Fibroblast of skin of abdomen (primary cell): ENCODE measurements at regions not wholly inside any gene's neighbourhood (a gene's known extent, or its start where the extent isn't known, plus 50 kb on each side); places are given as distances from the start of the nearest gene placed in this dataset.

Experiments
- DNase-seq: peaks from one replicate; pipeline ENCODE4 v3.0.0-alpha.2; 2013

GRCh38 chr5:93883459-93883858, 142.1 kb upstream of the POU5F2 start:
- no peak for DNase-seq

DNA sequence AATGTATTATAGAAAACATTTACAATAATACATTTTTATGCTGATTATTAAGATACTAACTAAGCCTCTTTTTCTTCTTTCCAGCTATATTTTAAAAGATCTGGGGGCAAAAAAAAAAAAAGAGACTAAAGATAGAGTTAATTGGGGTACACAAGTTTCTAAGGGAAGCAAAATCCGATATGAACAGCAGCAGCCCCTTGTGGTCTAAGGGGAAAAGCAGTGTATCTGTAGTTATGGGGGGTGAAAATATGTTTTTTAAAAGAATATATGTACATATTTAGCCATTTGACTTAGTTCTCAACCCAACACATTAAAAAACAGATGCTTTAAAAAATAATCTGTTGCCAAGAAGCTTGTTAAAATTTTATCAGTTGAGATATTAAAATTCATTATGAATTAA, 134.3 kb upstream of the POU5F2 start:
- no peak for DNase-seq

- DNase-seq: no peak
Observed at GRCh38 chr5:93874491-93874890, 133.1 kb upstream of the POU5F2 start.

DNA sequence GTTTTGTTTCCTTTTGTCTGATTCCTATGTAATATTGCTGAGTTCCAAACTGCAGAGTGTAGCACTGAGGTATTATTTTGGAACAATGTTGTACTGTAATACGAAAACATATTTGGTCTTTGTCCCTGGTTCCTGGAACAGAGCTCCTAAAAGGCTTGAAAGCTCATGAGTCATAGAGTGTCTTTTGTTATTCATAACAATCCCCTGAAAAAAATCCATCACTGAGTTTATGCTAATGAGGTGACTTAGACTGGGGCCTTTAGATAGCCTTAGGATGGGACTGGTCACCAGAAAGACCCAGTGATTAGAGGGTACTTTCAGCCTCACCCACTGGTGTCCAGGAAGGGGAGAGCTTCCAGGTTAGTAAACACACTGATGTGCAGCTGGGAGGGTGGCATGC, 132.7 kb upstream of the POU5F2 start:
- DNase-seq: no peak

DNA sequence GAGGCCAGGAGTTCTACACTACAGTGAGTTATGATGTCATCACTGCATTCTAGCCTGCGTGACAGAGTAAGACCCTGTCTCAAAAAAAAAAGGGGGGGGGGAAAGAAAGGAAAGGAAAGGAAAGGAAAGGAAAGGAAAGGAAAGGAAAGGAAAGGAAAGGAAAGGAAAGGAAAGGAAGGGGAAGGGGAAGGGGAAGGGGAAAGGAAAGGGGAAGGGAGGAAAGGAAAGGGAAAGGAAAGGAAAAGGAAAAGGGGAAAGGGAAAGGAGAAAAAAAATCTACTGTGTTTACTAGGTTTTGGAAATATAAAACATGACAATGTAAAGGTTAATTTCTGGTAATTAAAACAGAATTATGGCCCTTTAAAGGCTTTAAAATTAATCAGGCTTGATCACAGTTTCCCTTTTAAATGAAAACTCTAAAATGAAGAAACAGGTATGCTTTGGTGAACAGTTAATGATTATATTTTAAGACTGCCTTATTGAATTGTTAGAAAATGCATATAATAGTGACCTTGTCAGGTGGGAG, 131.9 kb upstream of the POU5F2 start:
- no peak for DNase-seq

DNA sequence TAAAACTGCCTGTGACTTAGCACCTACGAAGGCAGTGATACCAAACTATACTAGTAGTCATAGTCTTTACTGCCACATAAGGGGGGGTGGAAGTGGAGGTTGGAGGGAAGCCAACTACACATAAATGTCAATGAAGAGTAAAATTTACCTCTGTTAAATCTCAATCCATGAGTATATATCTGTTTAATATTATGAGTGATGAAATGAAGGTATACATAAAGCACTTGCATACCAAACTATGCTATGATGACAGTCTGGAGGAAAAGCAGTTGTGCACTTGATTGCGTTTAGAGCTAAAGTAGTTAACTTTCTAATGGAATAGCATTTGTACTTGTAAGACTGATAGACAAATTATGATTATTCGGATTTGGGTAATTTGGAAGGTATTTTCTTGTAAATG, 129.2 kb upstream of the POU5F2 start:
- DNase-seq: no peak

- DNase-seq: no peak
Observed at GRCh38 chr5:93868851-93869250, 127.5 kb upstream of the POU5F2 start.

DNA sequence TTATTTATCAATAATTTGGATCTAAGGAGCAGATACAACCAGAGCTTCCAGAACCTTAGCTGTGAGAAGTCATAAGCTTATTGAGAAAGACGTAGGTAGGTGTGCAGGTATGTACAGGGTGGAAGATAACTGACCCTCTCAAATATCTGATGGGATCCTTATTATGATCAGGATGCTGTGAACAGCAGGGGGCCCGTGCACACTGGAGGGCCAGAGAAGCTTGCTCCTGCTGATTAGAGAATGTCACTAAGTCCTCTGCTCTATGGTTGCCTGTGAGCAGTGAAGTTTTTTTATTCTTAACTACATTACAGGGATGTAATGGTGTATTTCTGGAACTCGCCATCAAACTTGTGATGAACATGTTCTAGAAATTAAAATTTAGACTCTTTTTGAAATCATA, 108.9 kb upstream of the POU5F2 start:
- no peak for DNase-seq

- no peak for DNase-seq
Observed at GRCh38 chr5:93845376-93845775, 104.0 kb upstream of the POU5F2 start.

DNA sequence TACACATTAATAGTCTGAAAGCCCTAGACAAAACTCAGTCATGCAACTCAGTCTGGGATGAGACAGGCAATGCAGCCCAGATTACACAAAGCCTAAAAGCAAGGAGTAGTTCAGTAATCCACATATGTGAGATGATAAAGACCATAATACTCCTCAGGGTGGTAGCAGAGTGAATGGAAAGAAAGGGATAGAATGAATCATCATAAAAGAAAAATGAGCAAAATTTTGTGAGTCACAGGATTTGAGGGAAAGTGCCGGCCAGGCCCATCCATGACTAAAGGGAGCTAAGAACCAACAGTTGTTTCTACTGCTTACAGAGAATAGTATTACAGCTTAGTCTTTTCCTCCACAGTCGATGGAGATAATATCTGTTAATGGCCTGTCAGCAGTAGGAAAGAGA, 90.0 kb upstream of the POU5F2 start:
- peak; percentile 91 for DNase-seq

DNA sequence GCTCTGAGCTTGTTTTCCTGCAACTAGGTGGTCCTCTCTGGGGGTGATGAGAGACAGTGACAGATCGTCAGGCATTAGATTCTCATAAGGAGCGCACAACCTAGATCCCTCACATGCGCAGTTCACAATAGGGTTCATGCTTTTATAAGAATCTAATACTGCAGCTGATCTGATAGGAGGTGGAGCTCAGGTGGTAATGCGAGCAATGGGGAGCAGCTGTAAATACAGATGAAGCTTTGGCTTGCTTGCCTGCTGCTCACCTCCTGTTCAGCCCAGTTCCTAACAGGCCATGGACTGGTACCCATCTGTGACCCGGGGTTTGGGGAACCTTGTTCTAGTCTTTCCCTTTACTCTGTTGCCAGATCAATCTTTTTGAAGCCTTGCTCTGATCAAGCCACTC, 89.5 kb upstream of the POU5F2 start:
- DNase-seq: no peak

DNA sequence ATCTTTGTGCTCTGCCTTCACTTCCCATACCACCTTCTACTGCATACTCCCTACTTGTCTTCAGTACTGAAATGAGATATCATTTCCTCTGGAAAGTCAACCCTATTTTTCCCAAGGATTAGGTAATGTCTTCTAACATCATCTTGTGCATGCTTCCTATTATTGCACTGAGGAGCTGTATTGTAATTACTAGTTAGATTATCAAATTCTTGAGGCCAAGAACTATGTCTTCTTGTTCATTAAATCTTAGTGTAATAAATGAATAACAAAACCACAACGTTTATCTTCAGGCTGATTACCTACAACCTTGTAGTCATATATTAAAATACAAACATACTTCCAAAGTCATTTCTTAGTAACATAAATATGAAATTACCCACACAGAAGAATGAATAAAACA, 87.9 kb upstream of the POU5F2 start:
- DNase-seq: peak; percentile 44

GRCh38 chr5:93821891-93822415, 80.6 kb upstream of the POU5F2 start:
- DNase-seq: no peak

DNA sequence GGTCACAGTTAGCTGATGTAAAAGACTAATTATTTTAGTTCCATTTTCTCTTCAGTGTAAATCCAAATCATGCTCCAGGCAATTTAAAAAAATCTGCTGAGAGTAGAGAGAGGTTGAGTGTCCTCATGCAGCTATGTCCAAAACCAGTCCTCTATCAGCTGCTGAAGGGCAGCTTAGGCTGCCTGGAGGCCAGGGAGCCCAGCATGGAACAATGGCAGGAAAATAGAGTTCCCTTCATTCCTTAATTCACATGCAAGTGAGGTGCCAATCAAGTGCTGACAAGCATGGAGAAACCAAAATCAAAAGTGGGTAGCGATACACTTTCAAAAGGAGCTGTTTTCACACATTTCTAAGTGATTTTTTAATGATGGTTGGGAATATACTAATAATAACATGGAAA, 78.3 kb upstream of the POU5F2 start:
- DNase-seq: no peak

DNA sequence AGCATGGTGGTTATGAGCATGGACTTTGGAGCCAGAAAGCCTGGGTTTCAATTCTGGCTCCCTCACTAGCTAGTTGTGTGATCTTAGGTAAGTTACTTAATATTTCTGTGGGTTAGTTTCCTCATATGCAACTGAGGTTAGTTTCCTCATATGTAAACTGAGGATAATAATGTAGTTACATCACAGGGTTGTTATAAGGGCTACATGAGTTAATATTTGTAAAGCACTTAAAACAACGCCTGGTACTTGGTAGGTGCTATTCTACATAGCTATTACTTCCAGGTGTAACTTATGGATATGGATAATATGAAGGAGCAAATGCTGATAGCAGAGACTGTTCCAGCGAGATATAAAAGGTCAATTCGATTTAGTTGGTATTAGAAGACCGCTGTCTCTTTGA, 69.4 kb upstream of the POU5F2 start:
- DNase-seq: no peak

GRCh38 chr5:93809430-93809829, 68.0 kb upstream of the POU5F2 start:
- DNase-seq: no peak

GRCh38 chr5:93807846-93808245, 66.4 kb upstream of the POU5F2 start:
- no peak for DNase-seq

DNA sequence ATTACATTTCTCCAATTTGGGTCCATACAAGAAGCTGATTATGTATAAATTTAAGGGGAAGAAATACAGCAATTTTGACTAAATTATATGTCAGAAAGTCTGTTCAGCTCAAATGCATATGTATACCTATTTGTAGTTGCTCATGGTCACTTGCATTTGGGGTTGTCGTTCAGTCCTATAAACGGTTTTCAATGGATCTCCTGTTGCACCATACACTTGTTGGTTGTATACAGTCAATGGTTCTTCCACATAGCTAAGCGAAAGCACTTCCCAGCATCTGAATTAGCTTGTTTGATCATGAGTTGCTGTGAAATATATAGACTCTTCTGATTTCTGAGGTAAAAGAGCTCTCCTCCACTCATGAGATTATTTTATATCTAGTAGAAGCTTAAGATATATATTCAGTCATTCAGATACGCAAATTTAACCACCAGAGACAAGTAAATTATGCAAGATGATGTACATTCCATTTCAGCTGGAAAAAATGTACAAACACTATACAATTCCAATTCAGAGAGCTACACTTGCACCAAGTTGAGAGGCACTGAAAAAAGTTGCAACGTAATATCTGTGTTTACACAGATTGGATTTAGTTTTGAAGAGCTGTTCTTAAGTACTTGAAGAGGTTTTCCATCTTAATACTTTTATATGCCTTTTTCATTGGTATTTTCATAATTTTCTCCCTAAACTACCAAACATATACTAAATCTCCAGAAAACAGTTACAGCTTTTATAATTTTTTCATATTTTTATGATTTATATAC, 64.4 kb upstream of the POU5F2 start:
- no peak for DNase-seq

- peak; percentile 44 for DNase-seq
Observed at GRCh38 chr5:93800988-93801811, 59.8 kb upstream of the POU5F2 start.

DNA sequence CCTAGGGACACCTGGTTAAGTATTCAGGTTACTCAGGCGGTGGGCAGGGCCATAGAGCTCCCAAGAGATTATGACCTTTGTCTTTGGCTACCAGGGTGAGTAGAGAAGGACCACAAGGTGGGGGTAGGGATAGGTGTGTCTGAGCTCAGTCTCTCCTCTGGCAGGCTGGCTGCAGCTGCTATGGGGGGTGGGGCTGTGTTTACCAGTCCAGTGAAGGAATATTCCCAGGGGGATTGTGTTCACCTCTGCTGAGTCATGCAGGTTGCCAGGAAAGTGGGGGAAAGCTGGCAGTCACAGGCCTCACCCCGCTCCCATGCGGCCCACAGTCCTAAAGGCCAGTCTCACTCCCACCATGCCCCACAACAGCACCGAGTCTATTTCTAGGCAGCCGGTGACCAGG, 53.6 kb upstream of the POU5F2 start:
- no peak for DNase-seq

- DNase-seq: no peak
Observed at GRCh38 chr5:93793159-93793781, 51.9 kb upstream of the POU5F2 start.

DNA sequence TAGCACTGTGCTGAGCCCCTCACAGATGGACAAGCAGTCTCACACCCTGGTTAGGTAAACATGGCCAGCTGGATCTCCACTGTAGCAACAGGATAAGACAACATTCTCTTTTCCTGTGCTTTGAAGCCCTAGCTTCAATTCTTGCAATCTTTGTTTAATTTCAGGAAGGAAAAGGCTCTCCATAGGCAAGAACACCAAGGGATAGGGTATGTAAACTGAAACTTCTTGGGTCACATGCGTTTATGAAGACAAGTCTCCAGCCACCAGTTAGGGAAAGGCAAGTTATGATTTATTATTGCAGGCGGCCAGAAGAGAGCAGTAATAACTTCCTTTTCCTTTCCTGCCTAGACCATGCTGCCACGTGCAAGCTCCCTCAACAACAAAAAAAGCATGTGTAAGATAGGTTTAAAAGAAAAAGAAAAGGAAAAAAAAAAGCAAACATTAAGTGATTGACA, 50.1 kb upstream of the POU5F2 start:
- DNase-seq: peak; percentile 4
